Keratinocyte (primary cell): ENCODE measurements at regions not wholly inside any gene's neighbourhood (a gene's known extent, or its start where the extent isn't known, plus 50 kb on each side); places are given as distances from the start of the nearest gene placed in this dataset.

Experiments
- DNase-seq: peaks from one replicate; pipeline ENCODE4 v3.0.0-alpha.2; 2011; ENCODE audit warnings: low read depth, missing footprints, low spot score
- FAIRE-seq: peaks from 2 replicates; lab custom pipeline; 2011; peaks lifted over from hg19 to GRCh38; lab: Jason Lieb, UNC
- H2AFZ ChIP-seq: 2 replicates; pipeline ENCODE4 v1.6.0; 2012; ENCODE audit warnings: low read length, control low read depth, inconsistent platforms; ENCODE audit not compliant: control insufficient read depth
- H3K27ac ChIP-seq: 2 replicates; pipeline ENCODE4 v1.5.1; 2011; ENCODE audit warnings: low read length; ENCODE audit not compliant: control insufficient read depth, insufficient read depth
- H3K27me3 ChIP-seq: 3 replicates; pipeline ENCODE4 v1.6.0; 2011; ENCODE audit warnings: low read length; ENCODE audit not compliant: control insufficient read depth, insufficient read depth; ENCODE audit errors: extremely low read depth
- H3K36me3 ChIP-seq, 2 experiments: 2 replicates in 1 of 2; 3 replicates in 1 of 2; pipeline ENCODE4 v1.5.1; 2011; ENCODE audit warnings: low read length in 2 of 2, mild to moderate bottlenecking in 1 of 2; ENCODE audit not compliant: control insufficient read depth in 2 of 2, insufficient read depth in 2 of 2; ENCODE audit errors: extremely low read depth in 1 of 2
- H3K4me1 ChIP-seq: 3 replicates; pipeline ENCODE4 v1.5.1; 2011; ENCODE audit warnings: low read length; ENCODE audit not compliant: control insufficient read depth, insufficient read depth; ENCODE audit errors: extremely low read depth
- H3K4me2 ChIP-seq: 3 replicates; pipeline ENCODE4 v1.6.0; 2011; ENCODE audit warnings: low read depth, low read length; ENCODE audit not compliant: control insufficient read depth, insufficient read depth; ENCODE audit errors: extremely low read depth
- H3K4me3 ChIP-seq, 3 experiments: fragments of 200-600 bp in 1 of 3; sonication (generic) in 1 of 3; 2 replicates in 2 of 3; 3 replicates in 1 of 3; pipeline ENCODE4 v1.5.1; 2011 to 2016; ENCODE audit warnings: low read length in 3 of 3, mild to moderate bottlenecking in 3 of 3, control low read depth in 2 of 3, inconsistent platforms in 1 of 3, low read depth in 1 of 3, mixed read lengths in 1 of 3, mixed run types in 1 of 3, moderate library complexity in 1 of 3; ENCODE audit not compliant: control insufficient read depth in 2 of 3, insufficient read depth in 2 of 3; ENCODE audit errors: extremely low read depth in 1 of 3
- H3K79me2 ChIP-seq: 2 replicates; pipeline ENCODE4 v1.6.0; 2012; ENCODE audit warnings: low read length; ENCODE audit not compliant: control insufficient read depth, insufficient read depth
- H3K9ac ChIP-seq: 3 replicates; pipeline ENCODE4 v1.6.0; 2011; ENCODE audit warnings: low read length; ENCODE audit not compliant: control insufficient read depth, insufficient read depth; ENCODE audit errors: extremely low read depth
- H3K9me1 ChIP-seq: 3 replicates; pipeline ENCODE4 v1.6.0; 2011; ENCODE audit warnings: low read length; ENCODE audit not compliant: control insufficient read depth, insufficient read depth; ENCODE audit errors: extremely low read depth
- H3K9me3 ChIP-seq: 2 replicates; pipeline ENCODE4 v1.5.1; 2012; ENCODE audit warnings: low read depth, low read length; ENCODE audit not compliant: control insufficient read depth
- H4K20me1 ChIP-seq: 3 replicates; pipeline ENCODE4 v1.6.0; 2011; ENCODE audit warnings: low read length; ENCODE audit not compliant: control insufficient read depth, insufficient read depth; ENCODE audit errors: extremely low read depth
- EZH2 ChIP-seq: IDR thresholded peaks from one replicate; pipeline ENCODE4 v1.6.1; 2012; ENCODE audit warnings: inconsistent platforms, mild to moderate bottlenecking, low read length, moderate library complexity
- dilution Hi-C: fragments of 300-500 bp; cut with MboI; formaldehyde crosslinking; loops from one replicate; pipeline ENCODE4 v1.7.0; 2020; ENCODE audit warnings: low sequenced_read_pairs; ENCODE audit not compliant: extremely low pct_ligation_motif_present
- TF ChIP-seq, protein P1 (sequence below), 3 experiments: IDR thresholded peaks in 1 of 3; conservative IDR thresholded peaks in 1 of 3; optimal IDR thresholded peaks in 1 of 3; 2 replicates in 2 of 3; 3 replicates in 1 of 3; pipeline versions ENCODE3 to v1.5.1; 2011; ENCODE audit warnings: low read length in 3 of 3, mild to moderate bottlenecking in 3 of 3, moderate library complexity in 2 of 3, control low read depth in 1 of 3, inconsistent platforms in 1 of 3; ENCODE audit not compliant: insufficient read depth in 2 of 3; ENCODE audit errors: extremely low read depth in 1 of 3

DNA sequence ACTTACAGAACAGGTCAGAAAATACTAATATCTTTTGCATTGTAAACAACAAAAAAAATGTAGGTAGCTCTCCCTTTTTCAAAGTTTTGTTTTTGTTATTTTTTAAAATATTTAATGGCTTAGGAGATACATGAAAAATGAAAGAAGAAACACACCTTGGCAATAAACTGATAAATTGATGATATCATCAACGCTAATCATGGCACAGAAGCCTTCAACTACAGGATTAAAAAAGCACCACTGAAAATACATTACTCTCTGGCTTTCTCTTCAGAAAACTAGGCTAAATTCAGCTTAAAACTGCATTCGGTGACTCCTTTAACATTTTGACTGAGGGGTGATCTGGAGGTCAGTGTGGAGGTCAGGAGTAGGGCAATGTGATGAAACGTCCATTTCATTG is 1018.8 kb upstream of the FANCL start:
- no peak overlapping the region for H2AFZ ChIP-seq
- no peak overlapping the region for H3K4me3 ChIP-seq
- no peak for TF ChIP-seq EZH2
- TF ChIP-seq, protein P1, sequence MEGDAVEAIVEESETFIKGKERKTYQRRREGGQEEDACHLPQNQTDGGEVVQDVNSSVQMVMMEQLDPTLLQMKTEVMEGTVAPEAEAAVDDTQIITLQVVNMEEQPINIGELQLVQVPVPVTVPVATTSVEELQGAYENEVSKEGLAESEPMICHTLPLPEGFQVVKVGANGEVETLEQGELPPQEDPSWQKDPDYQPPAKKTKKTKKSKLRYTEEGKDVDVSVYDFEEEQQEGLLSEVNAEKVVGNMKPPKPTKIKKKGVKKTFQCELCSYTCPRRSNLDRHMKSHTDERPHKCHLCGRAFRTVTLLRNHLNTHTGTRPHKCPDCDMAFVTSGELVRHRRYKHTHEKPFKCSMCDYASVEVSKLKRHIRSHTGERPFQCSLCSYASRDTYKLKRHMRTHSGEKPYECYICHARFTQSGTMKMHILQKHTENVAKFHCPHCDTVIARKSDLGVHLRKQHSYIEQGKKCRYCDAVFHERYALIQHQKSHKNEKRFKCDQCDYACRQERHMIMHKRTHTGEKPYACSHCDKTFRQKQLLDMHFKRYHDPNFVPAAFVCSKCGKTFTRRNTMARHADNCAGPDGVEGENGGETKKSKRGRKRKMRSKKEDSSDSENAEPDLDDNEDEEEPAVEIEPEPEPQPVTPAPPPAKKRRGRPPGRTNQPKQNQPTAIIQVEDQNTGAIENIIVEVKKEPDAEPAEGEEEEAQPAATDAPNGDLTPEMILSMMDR (optimal IDR thresholded peaks at IDR 0.05 in 1 of 3, IDR thresholded peaks at IDR 0.05 in 1 of 3, conservative IDR thresholded peaks at IDR 0.05 in 1 of 3; ENCODE audit: extremely low read depth in 1 of 3, insufficient read depth in 2 of 3, low read length in 3 of 3): no peak
- FAIRE-seq: no peak
- dilution Hi-C loops: no loop called here
- H3K4me1 ChIP-seq: no peaks in the 10 kb centered on the region
- H3K4me2 ChIP-seq: no peak overlapping the region
- H3K79me2 ChIP-seq: no peaks in the 10 kb centered on the region
- no peak for DNase-seq
- H3K9me1 ChIP-seq: no peaks in the 10 kb centered on the region
- no peak overlapping the region for H3K9ac ChIP-seq
- H3K36me3 ChIP-seq: no peaks in the 10 kb centered on the region
- H3K27me3 ChIP-seq: no peaks in the 10 kb centered on the region
- H3K9me3 ChIP-seq: no peaks in the 10 kb centered on the region
- no peak overlapping the region for H3K27ac ChIP-seq
- no peaks in the 10 kb centered on the region for H4K20me1 ChIP-seq

DNA sequence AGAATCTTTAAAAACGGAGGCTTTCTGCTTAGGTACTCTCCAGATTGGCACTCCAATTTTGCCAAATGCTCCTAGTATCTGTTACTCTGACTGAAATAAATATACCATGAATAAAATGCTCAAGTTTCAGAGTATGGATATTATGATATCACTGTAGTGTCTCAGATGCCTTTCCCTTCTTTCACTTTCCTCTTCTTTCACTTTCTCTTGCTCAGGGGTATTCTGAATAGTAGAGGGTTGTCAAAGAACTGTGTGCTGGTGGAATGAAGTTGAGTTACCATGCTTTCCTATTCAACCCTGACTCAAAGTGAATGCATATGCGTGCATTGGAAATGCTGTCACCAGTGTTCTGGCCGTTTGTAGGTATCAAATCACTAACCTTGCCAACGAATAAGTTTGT is 1015.2 kb upstream of the FANCL start:
- Histone ChIP-seq H3K9ac (no peak overlapping the region), H3K36me3 (no peaks in the 10 kb centered on the region), H2AFZ (no peak overlapping the region), H3K9me1 (no peaks in the 10 kb centered on the region), H3K4me2 (no peak overlapping the region), H3K79me2 (no peaks in the 10 kb centered on the region), H3K4me3 (no peak overlapping the region), H3K4me1 (no peaks in the 10 kb centered on the region), H4K20me1 (no peaks in the 10 kb centered on the region), H3K27me3 (no peaks in the 10 kb centered on the region), H3K9me3 (no peaks in the 10 kb centered on the region), H3K27ac (no peak overlapping the region)
- no peak for DNase-seq
- dilution Hi-C loops: no loop called here
- TF ChIP-seq, protein P1 (optimal IDR thresholded peaks at IDR 0.05 in 1 of 3, IDR thresholded peaks at IDR 0.05 in 1 of 3, conservative IDR thresholded peaks at IDR 0.05 in 1 of 3; ENCODE audit: extremely low read depth in 1 of 3, insufficient read depth in 2 of 3, low read length in 3 of 3): no peak
- TF ChIP-seq EZH2: no peak
- FAIRE-seq: no peak
